ENCODE measurements at regions not wholly inside any gene's neighbourhood (a gene's known extent, or its start where the extent isn't known, plus 50 kb on each side); places are given as distances from the start of the nearest gene placed in this dataset.

DNA sequence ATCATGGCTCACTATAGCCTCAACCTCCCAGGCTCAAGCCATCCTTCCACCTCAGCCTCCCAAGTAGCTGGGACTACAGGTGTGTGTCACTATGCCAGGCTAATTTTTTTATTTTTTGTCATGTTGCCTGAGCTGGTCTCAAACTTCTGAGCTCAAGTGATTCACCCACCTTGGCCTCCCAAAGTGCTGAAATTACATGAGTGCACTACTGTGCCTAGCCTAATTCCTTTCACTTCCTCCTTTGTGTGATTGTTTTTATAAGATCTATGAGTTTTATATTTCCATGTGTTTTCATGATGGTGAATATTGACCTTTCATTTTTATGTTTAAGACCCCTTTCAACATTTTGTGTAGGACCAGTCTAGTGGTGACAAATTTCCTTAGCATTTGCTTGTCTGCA is 55.2 kb upstream of the IL12B start:
- no peak for DNase-seq (ENCODE audit: low read depth)

DNA sequence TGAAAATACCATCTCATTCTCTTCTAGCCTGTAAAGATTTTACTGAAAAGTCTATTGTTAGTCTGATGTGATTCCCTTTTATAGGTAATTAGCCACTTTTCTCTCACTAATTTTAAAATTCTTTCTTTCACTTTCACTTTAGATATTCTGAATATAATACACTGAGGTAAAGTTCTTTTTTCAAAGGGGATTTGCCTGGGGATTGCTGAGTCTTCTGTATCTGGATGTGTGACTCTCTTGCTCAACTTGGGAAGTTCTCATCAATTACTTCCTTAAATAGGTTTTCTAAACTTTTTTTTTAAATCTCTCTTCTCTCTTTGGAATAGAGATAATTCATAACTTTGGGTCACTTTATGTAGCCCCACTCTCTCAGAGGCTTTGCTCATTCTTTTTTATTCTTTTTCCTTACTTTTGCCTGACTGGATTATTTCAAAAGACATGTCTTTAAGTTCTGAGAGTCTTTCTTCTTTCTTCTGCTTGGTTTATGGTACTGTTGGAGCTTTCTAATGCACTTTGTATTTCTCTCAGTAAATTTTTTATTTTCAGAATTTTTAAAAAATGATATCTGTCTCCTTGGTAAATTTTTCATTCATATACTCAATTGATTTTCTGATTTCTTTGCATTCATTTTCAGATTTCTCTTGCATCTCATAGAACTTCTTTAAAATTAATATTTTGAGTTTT is 55.9 kb upstream of the IL12B start:
- no peak for DNase-seq (ENCODE audit: low read depth)

DNA sequence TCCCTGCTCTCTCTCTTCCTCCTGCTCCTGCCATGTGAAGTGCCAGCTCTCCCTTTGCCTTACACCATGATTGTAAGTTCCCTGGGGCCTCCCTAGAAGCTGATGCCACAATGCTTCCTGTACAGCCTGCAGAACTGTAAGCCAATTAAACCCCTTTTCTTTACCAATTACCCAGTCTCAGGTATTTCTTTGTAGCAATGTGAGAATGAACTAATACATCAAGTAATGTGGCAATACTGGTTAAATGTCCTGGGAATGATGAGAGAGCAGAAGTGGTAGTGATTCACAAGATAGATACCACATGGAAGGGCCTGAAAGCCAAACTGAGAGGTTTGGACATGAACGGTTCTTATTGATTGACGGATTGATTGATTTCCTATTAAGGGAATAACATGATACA is 62.6 kb upstream of the IL12B start:
- DNase-seq (ENCODE audit: low read depth) = no peak

DNA sequence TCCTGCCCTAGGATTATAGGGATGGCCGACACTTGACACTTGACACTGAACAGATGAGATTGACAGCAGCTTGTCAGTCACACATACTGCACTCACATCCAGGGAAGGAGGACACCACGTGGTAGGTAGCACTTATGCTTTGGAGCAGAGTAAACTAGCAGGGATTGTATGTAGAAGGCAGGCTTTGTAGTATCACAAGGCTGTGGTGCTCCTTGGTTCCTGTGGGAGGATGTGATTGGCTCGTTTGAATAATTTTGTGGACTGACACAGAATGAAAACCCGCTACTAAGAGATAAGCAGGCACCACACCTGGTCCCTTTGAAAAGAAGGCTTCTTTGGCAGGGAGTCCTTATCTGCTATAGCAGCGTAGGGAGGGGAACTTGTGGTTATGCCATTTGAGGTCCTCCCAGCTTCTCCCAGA is 63.6 kb upstream of the IL12B start:
- no peak for DNase-seq (ENCODE audit: low read depth)

DNA sequence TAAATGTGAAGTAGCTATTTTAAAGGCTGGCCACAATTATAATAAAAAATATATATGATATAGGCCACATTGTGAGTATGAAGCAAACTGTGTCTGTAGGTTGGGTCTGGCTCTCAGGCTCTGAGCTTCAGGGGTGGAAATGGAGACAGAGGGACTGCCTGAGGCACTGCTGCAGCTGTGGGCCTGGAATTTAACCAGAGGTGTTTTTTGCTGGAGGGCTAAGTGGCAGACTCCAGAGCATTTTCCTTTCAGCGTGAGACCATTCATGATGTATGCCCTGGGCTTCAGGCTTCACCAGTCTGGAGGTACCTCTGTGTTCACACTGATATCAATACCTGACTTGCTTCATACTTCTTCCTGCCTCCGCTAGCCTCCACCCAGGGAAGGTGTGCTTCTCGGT is 64.9 kb upstream of the IL12B start:
- DNase-seq (ENCODE audit: low read depth) = no peak

DNA sequence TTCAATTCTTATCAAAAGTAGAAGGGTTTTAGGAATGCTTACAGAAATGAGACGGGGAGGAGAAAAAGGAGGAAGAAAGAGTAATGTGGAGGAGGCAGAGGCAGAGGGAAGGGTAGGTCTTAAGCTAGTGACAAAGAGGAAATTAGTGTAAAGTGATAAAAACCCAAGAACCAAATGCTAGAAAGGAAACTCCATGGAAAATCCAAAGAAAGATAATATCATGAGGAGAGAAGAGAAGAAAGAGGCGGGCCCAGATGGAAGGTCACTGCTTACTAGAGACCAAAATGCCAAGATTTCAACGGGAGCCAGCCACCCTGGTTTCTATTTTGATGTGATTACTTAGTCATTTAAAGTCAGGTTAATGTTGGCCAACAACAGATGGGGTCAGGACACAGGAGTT is 68.6 kb upstream of the IL12B start:
- no peak for DNase-seq (ENCODE audit: low read depth)

DNA sequence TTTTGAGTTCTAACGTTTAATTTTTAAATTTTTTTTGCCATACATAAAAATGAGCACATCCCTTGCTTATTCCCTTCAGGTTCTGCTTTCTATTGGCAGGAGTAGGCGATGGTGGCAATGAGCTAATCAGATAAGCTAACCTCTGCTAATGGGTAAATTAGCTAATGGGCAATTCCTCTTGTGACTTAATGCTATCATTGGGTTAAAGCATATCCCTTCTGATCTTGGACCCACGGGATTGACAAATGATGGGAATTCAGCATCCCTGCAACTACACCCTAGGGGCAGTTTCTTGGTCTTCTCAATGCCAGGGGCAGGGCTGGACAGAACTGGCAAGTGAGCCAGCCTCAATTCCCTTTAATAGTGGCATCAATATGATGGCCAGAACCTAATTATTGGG is 70.2 kb upstream of the IL12B start:
- no peak for DNase-seq (ENCODE audit: low read depth)

DNA sequence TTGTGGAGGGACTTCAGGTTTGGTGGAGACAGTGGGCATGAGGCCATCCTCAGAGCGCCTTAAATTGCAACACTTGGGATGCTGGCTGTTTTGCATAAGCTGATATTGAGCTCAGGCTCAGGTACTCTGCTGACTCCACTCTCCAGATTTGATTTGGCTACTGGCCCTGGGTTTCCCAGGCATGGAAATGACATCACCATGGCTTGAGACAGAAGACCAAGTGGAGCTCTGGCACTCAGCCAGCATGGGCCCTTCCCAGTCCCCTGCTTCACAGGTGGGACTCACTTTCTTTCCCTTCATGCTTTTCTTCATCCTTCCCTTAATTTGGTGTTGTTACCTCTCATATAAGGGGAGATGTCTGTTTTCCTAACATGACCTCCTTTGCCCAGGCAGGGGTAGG is 72.0 kb upstream of the IL12B start:
- DNase-seq (ENCODE audit: low read depth) = no peak

DNA sequence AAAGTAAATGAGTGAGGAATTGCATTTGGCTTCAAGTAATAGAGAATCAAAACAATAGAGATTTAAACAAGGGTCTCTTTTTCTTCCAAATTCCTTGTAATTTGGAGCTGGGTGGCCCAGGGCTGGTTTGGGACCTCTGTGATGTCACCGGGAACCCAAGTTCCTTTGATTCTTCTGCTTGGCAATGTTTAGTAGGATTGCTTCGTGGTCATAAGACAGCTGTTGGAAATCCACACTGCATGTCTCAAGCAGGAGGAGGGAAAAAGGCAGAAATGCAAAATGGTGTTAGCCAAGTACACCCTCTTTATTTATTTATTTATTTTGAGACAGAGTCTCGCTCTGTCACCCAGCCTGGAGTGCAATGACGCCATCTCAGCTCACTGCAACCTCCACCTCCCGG is 72.6 kb upstream of the IL12B start:
- no peak for DNase-seq (ENCODE audit: low read depth)

DNA sequence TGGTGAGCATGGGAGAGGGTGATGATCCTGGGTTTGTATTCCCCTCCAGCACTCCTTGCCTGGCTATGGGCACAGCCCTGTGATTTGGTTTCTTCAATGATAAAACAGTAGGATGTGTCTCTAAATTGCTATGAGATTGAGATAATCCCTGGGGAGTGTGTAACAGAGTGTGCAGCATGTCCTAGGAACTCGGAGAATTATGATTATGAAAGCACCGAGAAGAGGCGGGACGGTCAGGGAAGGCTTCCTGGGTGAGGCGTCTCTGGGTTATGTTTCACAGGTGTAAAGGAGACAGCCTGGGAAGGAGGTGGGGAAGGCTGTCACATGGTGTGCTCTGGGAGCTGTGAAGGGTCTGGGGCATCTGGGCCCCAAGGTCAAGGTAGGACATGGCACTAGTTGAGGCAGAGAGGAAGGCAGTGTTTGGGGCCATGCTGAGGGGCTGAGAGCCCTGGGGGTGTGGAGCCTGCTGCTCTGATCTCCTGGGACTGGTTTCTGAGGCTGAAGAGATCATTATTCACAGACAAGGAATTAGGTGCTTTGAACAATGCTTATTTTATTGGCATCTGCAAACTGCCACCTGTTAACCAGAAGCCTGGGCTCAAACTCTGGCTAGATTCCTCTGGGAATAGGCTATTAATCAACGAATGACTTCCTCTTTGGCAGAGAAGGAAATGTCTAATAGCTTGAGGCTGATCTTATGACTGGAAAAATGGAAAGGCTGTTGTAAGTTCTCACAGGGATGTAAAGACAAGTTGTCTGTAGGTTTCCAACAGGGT is 73.8 kb upstream of the IL12B start:
- no peak for DNase-seq (ENCODE audit: low read depth)

DNA sequence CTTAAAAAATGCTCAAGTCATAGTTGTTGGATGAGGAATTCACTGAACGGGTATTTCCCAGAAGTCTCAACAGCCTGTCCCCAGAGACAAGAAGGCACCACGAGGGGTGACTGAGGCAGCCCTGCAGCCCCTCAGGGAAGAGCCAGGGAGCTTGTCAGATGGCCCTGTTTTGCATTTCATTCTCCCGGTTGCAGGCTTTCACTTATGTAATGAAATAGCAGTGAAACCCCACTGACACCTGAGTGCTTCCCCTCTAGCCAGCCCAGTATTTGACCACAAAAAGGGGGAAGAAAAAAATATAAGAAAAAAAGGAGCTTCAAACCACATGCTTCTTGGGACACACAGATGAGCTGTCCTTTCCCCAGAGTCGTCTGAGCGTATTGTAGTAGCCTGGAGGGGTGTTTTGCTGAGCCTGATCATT is 75.3 kb upstream of the IL12B start:
- peak; percentile 16 for DNase-seq (ENCODE audit: low read depth)

DNA sequence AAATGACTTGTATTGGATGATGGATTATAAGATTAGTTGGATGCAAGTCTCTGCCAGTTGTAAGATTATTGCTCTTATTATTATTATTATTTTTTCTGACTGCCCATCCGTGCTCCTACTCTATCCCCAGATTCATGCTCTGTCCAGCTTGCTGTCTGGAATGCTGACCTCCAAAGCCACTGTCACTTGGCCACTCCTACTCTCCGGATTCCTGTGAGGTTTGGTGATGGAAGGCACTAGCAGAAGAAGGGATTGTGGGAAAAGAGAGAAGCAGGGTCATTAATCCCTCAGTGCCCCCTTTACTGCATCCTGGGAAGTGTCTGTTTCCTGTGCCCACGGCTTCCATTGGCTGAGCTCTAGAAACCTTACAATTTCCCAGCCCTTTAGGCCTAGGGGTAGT is 76.3 kb upstream of the IL12B start:
- no peak for DNase-seq (ENCODE audit: low read depth)

DNA sequence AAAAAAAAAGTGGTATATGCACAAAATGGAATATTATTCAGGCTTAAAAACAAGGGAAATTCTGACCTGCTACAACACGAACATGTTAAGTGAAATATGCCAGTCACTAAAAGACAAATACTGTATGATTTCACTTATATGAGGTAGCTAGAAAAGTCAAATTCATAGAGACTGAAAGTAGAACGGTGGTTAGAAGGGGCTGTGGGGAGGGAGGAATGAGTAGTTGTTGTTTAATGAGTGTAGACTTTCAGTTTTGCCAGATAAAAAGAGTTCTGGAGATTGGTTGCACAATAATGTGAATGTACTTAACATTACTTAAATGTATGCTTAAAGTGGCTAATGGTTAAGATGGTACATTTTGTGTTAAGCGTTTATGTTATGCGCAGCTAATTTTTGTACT is 79.5 kb upstream of the IL12B start:
- no peak for DNase-seq (ENCODE audit: low read depth)

DNA sequence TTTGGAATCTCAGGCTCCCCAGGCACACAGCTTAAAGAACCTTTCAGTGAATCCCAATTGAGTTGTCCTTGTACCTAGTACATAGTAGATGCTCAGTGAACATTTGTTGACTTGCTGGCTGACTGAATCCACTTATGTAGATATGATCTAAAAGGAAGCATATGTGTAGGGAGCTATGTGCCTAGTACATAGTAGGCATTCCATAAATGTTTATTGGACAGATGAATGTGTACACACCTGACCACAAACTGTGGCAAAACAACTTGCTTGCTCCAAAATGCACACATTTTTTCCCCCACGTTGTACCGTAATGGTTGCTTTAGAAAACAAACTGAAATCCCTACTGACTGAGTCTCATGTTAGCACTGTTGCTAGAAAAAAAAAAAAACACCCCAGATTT is 80.2 kb upstream of the IL12B start:
- DNase-seq (ENCODE audit: low read depth) = peak; percentile 8

DNA sequence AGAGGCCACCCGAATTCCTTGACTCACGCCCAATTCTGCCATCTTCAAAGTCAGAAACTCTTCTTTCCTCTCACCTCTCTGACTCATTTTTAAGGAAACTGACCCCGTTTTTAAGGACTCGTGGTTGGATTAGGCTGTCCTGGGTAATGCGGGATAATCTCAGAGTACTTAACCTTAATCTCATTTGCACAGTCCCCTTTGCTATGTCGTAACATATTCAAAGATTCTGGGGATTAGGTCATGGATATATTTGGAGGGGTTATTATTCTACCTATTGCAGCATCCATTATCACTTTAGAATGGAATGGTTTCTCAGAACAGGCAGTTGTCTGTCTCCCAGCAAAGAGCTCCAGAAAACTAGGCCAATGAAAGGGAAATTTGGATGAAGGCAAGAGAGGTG is 80.8 kb upstream of the IL12B start:
- DNase-seq (ENCODE audit: low read depth) = no peak

DNA sequence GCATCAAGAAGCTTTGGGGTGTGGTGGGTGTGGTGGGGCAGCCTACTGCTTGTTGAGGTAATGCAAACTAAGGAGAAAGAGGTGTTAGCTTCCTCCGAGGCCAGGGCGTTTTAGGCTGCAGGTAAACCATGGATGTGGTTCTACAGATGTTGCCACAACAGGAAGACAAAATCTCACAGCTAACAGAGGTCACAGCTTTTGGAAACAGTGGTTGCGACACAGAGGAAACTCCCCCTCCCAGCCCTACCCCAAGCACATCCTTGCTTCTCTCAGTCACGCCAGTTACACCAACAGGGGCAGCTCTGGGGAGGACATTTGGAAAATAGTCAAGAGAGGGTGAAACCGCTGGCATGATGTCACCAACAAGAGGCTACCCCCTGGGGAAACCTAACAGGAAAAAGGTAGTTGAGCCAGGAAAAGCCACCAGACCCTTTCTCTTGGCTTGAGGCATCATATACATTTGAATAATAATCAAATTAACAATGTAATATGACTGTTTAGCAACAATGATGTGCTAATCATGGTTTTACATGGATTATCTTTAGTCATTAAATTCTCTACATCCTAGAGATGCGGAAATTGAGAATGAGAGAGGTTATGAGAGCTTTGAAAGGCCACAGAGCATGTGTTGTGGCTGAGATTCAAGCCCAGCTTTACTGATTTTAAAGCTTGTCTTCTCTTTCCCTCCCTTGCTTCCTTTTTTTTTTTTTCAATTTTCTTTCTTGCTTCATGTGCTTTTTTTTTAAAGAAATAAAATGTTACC is 82.2 kb upstream of the IL12B start:
- no peak for DNase-seq (ENCODE audit: low read depth)

DNA sequence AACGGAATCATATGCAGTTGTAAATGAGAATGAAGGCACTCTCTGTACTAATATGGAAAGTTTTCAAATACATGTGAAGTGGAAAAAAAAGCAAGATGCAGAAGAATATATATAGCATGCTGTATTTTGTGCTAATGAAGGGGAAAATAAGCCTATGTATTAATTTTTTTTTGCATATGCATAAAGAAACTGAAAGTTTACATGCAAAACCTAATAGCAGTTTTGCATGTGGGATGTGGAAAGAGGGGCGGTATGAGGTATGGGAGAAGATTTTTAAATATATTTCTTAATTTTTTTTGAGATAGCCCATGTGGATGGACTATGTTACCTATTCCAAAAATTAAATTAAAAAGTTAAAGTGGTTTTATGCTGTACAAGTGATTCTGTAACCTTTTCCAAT is 83.7 kb upstream of the IL12B start:
- DNase-seq (ENCODE audit: low read depth) = no peak

DNA sequence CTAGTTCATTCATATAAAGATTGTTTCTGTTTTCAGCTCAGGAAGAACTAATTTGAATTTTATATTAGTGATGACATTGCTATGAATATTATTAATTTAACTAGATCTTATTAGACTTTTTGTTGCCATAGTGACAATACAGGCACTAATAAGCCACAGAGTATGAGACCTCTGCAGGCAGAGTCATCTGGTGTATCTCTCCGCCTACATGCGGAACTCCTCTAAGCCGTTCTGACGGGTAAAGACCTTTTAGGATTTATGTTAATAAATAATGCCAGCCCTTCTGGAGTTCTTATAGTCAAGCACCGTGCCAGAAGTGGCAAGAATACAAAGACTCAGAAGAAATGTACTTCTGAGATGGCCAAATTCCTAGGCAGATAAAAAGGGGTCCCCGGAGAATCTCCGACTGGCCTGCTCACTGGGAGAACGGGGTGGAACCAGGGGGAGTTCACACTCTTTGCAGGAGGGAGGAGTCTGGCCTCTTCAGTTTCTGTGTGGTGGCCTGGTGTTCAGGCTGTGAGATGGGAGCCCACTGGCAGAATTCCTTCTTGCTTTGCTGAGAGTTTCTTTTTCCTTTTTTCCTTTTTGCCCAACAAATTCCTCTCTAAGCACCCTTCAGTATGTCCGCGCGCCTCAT is 85.1 kb upstream of the IL12B start:
- DNase-seq (ENCODE audit: low read depth) = no peak

DNA sequence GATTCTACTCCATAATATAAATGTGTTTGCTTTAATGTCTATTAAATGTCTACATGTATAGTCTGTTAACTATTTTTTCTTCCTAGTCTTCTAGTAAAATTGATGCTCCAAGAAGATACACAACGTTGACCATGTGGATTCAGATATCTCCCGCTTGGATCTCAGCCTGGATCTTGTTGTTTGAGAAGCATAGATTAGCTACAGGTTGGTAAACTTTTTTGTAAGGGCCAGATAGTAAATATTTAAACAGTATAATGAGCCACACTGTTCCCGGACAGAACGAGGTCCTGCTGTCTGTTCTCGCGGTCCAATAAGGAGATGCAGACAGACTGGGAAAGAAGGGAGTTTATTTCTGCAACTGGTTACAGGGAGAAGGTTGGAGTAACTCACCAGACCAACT is 86.2 kb upstream of the IL12B start:
- no peak for DNase-seq (ENCODE audit: low read depth)

DNA sequence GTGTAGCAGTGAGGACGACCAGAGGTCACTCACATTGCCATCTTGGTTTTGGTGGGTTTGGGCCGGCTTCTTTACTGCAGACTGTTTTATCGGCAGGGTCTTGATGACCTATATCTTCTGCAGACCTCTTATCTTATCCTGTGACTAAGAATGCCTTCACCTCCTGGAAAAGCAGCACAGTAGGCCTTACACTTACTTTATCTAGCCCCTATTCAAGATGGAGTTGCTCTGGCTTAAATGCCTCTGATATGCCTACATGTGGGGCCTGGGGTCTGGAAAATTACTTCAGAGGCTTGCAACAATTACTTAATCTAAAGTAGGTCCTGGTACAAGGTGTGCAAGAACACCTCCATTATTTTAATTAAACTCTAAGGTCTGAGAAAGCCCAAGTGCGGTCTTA is 86.9 kb upstream of the IL12B start:
- no peak for DNase-seq (ENCODE audit: low read depth)

DNA sequence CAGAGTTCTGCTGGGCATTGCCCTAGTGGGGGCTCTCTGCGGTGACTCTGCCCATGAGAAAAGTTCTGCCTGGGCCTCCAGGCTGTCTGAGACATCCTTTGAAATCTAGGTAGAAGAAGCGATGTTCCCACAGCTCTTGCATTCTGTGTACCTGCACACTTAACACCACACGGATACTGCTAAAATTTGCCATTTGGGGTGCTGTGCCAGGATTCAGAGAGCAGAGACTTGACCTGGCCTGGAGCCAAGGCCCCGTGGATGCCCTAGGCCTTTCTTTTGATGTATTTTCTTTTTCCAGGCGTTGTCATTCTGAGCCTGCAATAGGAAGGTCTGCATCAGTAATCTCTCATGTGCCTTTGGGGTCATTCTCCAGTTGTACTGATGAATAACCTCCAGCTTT is 89.3 kb upstream of the IL12B start:
- DNase-seq (ENCODE audit: low read depth) = no peak

DNA sequence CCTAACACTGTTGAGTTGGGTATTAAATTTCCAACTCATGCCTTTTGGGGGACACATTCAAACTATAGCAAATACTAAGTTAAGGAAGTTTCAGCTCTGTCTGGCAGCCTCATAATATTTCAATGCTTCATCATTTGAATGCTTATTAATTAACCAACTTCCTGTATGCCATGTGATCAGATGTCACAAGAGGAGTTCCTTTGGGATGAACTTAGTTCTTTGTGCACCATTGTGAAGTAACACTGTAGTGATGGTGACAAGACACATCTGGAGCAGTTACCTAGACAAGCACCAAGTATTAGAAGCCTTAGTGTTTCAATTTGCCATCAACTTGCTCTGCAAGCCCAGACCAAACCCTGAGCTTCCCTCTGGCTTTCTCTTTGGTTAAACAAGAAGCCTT is 90.7 kb upstream of the IL12B start:
- DNase-seq (ENCODE audit: low read depth) = no peak

DNA sequence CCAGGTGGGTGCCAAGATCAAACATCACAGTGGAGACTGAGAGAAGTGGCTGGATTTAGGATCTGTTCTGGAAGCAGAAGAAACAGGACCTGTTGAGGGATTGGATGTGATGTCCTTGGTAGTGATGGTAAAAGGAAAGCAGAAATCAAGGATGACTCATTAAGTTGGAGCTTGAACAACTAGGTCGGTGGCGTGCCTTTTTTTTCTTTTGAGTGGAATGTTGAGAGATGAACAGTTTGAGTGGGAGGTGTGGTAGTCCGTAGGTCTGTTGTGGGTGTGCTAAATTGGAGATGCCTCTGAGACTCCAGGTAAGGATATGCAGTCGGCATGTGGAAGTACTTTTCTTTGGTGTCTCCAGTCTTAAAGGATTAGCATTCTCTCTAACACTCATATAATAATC is 92.1 kb upstream of the IL12B start:
- DNase-seq (ENCODE audit: low read depth) = no peak
